WTC11 (cell line): ENCODE measurements at regions not wholly inside any gene's neighbourhood (a gene's known extent, or its start where the extent isn't known, plus 50 kb on each side); places are given as distances from the start of the nearest gene placed in this dataset.

Experiments
- ATAC-seq: fragments of 200-7000 bp; cut with Tn5 transposase; 2 replicates; pipeline ENCODE4 v1.10.0; 2021; ENCODE audit warnings: mild to moderate bottlenecking, moderate library complexity
- CTCF ChIA-PET: fragments of 300-600 bp; sonication (Branson Sonifier 250); formaldehyde crosslinking; loops from one replicate; lab custom pipeline; 2021; ENCODE audit warnings: antibody characterized with exemption; lab: Charles Lee
- POLR2A ChIA-PET: fragments of 350-600 bp; sonication (Branson Sonifier 250); formaldehyde crosslinking; loops from one replicate; lab custom pipeline; 2021; ENCODE audit warnings: antibody characterized with exemption; lab: Charles Lee
- DNase-seq: peaks from one replicate; pipeline ENCODE4 v3.0.0; 2021; ENCODE audit warnings: low spot score
- H3K27ac Mint-ChIP-seq: 2 replicates; pipeline ENCODE4 v1.8.0; 2021; ENCODE audit warnings: mixed read lengths
- H3K27me3 Mint-ChIP-seq: 2 replicates; pipeline ENCODE4 v1.8.0; 2021; ENCODE audit warnings: low read depth, mild to moderate bottlenecking, moderate library complexity, mixed read lengths
- H3K36me3 Mint-ChIP-seq: 2 replicates; pipeline ENCODE4 v1.8.0; 2021; ENCODE audit warnings: mixed read lengths
- H3K4me1 Mint-ChIP-seq: 2 replicates; pipeline ENCODE4 v1.8.0; 2022; ENCODE audit warnings: mixed read lengths
- H3K4me3 Mint-ChIP-seq: 2 replicates; pipeline ENCODE4 v1.8.0; 2021; ENCODE audit warnings: mild to moderate bottlenecking, moderate library complexity, mixed read lengths
- H3K9me3 Mint-ChIP-seq: 2 replicates; pipeline ENCODE4 v1.8.0; 2021; ENCODE audit warnings: mixed read lengths
- ATF1 ChIP-seq: sonication (generic); formaldehyde crosslinking; IDR thresholded peaks from 2 replicates; pipeline ENCODE4 v1.8.1; 2023; ENCODE audit warnings: mild to moderate bottlenecking, moderate library complexity, missing genetic modification reagents
- E2F1 ChIP-seq: sonication (generic); formaldehyde crosslinking; IDR thresholded peaks from 2 replicates; pipeline ENCODE4 v1.8.0; 2022; ENCODE audit warnings: mild to moderate bottlenecking, missing genetic modification reagents
- EMX1 ChIP-seq: fragments of 250-450 bp; sonication (Bioruptor Pico); IDR thresholded peaks from 2 replicates; pipeline ENCODE4 v1.8.0; 2021; ENCODE audit warnings: mild to moderate bottlenecking
- FOXJ3 ChIP-seq: sonication (generic); formaldehyde crosslinking; IDR thresholded peaks from 2 replicates; pipeline ENCODE4 v1.9.0; 2021; ENCODE audit warnings: missing genetic modification reagents, mild to moderate bottlenecking, borderline replicate concordance
- MLX ChIP-seq: sonication (generic); formaldehyde crosslinking; IDR thresholded peaks from 2 replicates; pipeline ENCODE4 v1.8.1; 2023; ENCODE audit warnings: mild to moderate bottlenecking, missing genetic modification reagents, moderate library complexity
- NR3C1 ChIP-seq: sonication (generic); formaldehyde crosslinking; conservative IDR thresholded peaks from 2 replicates; pipeline ENCODE4 v1.8.1; 2023; ENCODE audit warnings: low read depth, mild to moderate bottlenecking, missing genetic modification reagents
- PRRX2 ChIP-seq: fragments of 250-450 bp; sonication (Bioruptor Pico); IDR thresholded peaks from 2 replicates; pipeline ENCODE4 v1.8.0; 2021; ENCODE audit warnings: mild to moderate bottlenecking
- TCF7 ChIP-seq: sonication (generic); formaldehyde crosslinking; IDR thresholded peaks from 2 replicates; pipeline ENCODE4 v1.8.0; 2022; ENCODE audit warnings: mild to moderate bottlenecking, low read depth, missing genetic modification reagents, moderate library complexity
- TEAD1 ChIP-seq: sonication (generic); formaldehyde crosslinking; IDR thresholded peaks from 2 replicates; pipeline ENCODE4 v1.8.0; 2022; ENCODE audit warnings: mild to moderate bottlenecking, missing genetic modification reagents
- TEAD4 ChIP-seq: sonication (generic); formaldehyde crosslinking; IDR thresholded peaks from 2 replicates; pipeline ENCODE4 v1.8.0; 2022; ENCODE audit warnings: mild to moderate bottlenecking, missing genetic modification reagents
- ZNF219 ChIP-seq: sonication (generic); formaldehyde crosslinking; IDR thresholded peaks from 2 replicates; pipeline ENCODE4 v1.8.0; 2023; ENCODE audit warnings: missing genetic modification reagents, mild to moderate bottlenecking, borderline replicate concordance
- TF ChIP-seq, protein P1 (sequence below): fragments of 250-450 bp; sonication (Bioruptor Pico); IDR thresholded peaks from 2 replicates; pipeline ENCODE4 v1.9.0; 2021; ENCODE audit warnings: mild to moderate bottlenecking, borderline replicate concordance
- TF ChIP-seq, protein P2 (sequence below): sonication (generic); formaldehyde crosslinking; IDR thresholded peaks from 2 replicates; pipeline ENCODE4 v1.8.1; 2023; ENCODE audit warnings: mild to moderate bottlenecking, missing genetic modification reagents, borderline replicate concordance
- TF ChIP-seq, protein P3 (sequence below): sonication (generic); formaldehyde crosslinking; IDR thresholded peaks from 2 replicates; pipeline ENCODE4 v1.8.1; 2023; ENCODE audit warnings: mild to moderate bottlenecking, missing genetic modification reagents, moderate library complexity
- TF ChIP-seq, protein P4 (sequence below): sonication (generic); formaldehyde crosslinking; IDR thresholded peaks from 2 replicates; pipeline ENCODE4 v1.8.1; 2023; ENCODE audit warnings: mild to moderate bottlenecking, missing genetic modification reagents
- TF ChIP-seq, protein P5 (sequence below): sonication (generic); formaldehyde crosslinking; IDR thresholded peaks from 2 replicates; pipeline ENCODE4 v1.8.1; 2022; ENCODE audit warnings: low read depth, mild to moderate bottlenecking, moderate library complexity, missing genetic modification reagents, borderline replicate concordance

- H3K4me1 Mint-ChIP-seq = peaks cover 4% of the 10 kb centered on the region
- ATAC-seq = peak; percentile 83
- peaks cover 24% of the 10 kb centered on the region for H3K36me3 Mint-ChIP-seq
- no peak for TF ChIP-seq EMX1
- TF ChIP-seq MLX = no peak
- TF ChIP-seq ATF1 = no peak
- TF ChIP-seq, protein P1, sequence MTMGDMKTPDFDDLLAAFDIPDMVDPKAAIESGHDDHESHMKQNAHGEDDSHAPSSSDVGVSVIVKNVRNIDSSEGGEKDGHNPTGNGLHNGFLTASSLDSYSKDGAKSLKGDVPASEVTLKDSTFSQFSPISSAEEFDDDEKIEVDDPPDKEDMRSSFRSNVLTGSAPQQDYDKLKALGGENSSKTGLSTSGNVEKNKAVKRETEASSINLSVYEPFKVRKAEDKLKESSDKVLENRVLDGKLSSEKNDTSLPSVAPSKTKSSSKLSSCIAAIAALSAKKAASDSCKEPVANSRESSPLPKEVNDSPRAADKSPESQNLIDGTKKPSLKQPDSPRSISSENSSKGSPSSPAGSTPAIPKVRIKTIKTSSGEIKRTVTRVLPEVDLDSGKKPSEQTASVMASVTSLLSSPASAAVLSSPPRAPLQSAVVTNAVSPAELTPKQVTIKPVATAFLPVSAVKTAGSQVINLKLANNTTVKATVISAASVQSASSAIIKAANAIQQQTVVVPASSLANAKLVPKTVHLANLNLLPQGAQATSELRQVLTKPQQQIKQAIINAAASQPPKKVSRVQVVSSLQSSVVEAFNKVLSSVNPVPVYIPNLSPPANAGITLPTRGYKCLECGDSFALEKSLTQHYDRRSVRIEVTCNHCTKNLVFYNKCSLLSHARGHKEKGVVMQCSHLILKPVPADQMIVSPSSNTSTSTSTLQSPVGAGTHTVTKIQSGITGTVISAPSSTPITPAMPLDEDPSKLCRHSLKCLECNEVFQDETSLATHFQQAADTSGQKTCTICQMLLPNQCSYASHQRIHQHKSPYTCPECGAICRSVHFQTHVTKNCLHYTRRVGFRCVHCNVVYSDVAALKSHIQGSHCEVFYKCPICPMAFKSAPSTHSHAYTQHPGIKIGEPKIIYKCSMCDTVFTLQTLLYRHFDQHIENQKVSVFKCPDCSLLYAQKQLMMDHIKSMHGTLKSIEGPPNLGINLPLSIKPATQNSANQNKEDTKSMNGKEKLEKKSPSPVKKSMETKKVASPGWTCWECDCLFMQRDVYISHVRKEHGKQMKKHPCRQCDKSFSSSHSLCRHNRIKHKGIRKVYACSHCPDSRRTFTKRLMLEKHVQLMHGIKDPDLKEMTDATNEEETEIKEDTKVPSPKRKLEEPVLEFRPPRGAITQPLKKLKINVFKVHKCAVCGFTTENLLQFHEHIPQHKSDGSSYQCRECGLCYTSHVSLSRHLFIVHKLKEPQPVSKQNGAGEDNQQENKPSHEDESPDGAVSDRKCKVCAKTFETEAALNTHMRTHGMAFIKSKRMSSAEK (CRISPR knock-in tag) = no peak
- TF ChIP-seq, protein P2, sequence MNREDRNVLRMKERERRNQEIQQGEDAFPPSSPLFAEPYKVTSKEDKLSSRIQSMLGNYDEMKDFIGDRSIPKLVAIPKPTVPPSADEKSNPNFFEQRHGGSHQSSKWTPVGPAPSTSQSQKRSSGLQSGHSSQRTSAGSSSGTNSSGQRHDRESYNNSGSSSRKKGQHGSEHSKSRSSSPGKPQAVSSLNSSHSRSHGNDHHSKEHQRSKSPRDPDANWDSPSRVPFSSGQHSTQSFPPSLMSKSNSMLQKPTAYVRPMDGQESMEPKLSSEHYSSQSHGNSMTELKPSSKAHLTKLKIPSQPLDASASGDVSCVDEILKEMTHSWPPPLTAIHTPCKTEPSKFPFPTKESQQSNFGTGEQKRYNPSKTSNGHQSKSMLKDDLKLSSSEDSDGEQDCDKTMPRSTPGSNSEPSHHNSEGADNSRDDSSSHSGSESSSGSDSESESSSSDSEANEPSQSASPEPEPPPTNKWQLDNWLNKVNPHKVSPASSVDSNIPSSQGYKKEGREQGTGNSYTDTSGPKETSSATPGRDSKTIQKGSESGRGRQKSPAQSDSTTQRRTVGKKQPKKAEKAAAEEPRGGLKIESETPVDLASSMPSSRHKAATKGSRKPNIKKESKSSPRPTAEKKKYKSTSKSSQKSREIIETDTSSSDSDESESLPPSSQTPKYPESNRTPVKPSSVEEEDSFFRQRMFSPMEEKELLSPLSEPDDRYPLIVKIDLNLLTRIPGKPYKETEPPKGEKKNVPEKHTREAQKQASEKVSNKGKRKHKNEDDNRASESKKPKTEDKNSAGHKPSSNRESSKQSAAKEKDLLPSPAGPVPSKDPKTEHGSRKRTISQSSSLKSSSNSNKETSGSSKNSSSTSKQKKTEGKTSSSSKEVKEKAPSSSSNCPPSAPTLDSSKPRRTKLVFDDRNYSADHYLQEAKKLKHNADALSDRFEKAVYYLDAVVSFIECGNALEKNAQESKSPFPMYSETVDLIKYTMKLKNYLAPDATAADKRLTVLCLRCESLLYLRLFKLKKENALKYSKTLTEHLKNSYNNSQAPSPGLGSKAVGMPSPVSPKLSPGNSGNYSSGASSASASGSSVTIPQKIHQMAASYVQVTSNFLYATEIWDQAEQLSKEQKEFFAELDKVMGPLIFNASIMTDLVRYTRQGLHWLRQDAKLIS = no peak
- TF ChIP-seq, protein P3, sequence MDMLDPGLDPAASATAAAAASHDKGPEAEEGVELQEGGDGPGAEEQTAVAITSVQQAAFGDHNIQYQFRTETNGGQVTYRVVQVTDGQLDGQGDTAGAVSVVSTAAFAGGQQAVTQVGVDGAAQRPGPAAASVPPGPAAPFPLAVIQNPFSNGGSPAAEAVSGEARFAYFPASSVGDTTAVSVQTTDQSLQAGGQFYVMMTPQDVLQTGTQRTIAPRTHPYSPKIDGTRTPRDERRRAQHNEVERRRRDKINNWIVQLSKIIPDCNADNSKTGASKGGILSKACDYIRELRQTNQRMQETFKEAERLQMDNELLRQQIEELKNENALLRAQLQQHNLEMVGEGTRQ (CRISPR knock-in tag) = no peak
- TF ChIP-seq, protein P4, sequence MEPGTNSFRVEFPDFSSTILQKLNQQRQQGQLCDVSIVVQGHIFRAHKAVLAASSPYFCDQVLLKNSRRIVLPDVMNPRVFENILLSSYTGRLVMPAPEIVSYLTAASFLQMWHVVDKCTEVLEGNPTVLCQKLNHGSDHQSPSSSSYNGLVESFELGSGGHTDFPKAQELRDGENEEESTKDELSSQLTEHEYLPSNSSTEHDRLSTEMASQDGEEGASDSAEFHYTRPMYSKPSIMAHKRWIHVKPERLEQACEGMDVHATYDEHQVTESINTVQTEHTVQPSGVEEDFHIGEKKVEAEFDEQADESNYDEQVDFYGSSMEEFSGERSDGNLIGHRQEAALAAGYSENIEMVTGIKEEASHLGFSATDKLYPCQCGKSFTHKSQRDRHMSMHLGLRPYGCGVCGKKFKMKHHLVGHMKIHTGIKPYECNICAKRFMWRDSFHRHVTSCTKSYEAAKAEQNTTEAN = no peak
- TF ChIP-seq TEAD4 (CRISPR knock-in tag) = no peak
- TF ChIP-seq E2F1 (CRISPR knock-in tag) = no peak
- no peak for TF ChIP-seq TCF7 (CRISPR knock-in tag)
- no peak for TF ChIP-seq PRRX2 (CRISPR knock-in tag)
- no peak for TF ChIP-seq TEAD1
- TF ChIP-seq, protein P5, sequence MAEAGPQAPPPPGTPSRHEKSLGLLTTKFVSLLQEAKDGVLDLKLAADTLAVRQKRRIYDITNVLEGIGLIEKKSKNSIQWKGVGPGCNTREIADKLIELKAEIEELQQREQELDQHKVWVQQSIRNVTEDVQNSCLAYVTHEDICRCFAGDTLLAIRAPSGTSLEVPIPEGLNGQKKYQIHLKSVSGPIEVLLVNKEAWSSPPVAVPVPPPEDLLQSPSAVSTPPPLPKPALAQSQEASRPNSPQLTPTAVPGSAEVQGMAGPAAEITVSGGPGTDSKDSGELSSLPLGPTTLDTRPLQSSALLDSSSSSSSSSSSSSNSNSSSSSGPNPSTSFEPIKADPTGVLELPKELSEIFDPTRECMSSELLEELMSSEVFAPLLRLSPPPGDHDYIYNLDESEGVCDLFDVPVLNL (CRISPR knock-in tag) = no peak
- TF ChIP-seq NR3C1 (CRISPR knock-in tag) = no peak
- TF ChIP-seq ZNF219 (CRISPR knock-in tag) = no peak
- TF ChIP-seq FOXJ3 (CRISPR knock-in tag) = no peak
- TF ChIP-seq, all 79 proteins: peak for 0
- H3K9me3 Mint-ChIP-seq = peaks cover 43% of the 10 kb centered on the region
- DNase-seq = no peak
- H3K27me3 Mint-ChIP-seq = no peaks in the 10 kb centered on the region
- ChIA-PET POLR2A (no interaction called here), CTCF (interaction anchor here (0.9 kb wide), 2 partner anchors 14 to 61 kb away, joined by 3 read pairs; no protein-coding TSS in a partner anchor)
- peak overlapping the region; percentile 7; the same call in 1 of the 2 replicates for H3K27ac Mint-ChIP-seq
- H3K4me3 Mint-ChIP-seq = no peak overlapping the region
Measured at GRCh38 chr7:125834421-125834820, 904.8 kb upstream of the POT1 start.
